AG09309 (cell line): ENCODE measurements at regions not wholly inside any gene's neighbourhood (a gene's known extent, or its start where the extent isn't known, plus 50 kb on each side); places are given as distances from the start of the nearest gene placed in this dataset.

ENCODE experiments used
- DNase-seq: peaks from one replicate; pipeline ENCODE4 v3.0.0-alpha.2; 2010; ENCODE audit warnings: low read depth
- H3K4me3 ChIP-seq: 2 replicates; pipeline ENCODE4 v1.5.1; 2011; ENCODE audit warnings: mild to moderate bottlenecking, low read depth, low read length, moderate library complexity; ENCODE audit not compliant: control insufficient read depth
- TF ChIP-seq, protein P1 (sequence below): IDR thresholded peaks from 2 replicates; pipeline ENCODE4 v1.5.1; 2011; ENCODE audit warnings: mild to moderate bottlenecking, low read depth, low read length, inconsistent platforms; ENCODE audit not compliant: insufficient read depth, control insufficient read depth; ENCODE audit errors: missing control alignments

DNA sequence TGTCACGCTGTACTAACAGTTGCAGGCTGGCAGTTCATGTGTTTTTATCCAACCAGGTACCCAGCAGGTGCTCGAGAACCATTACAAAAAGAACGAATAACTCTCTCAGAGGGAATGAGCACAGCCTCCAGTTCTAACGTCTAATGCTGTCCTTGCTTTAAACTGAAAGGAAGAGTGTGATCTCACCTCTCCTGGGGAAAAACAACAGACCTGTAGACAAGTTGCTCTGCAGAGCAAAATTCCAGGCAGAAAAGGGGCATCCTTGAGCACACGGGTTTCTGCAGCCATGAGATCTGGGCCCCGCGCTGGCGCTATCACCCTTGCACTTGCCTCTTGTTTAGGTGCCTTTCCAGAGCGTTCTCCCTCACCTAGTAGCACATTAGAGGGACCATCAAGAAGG, 92.5 kb upstream of the DNAH5 start:
- DNase-seq = no peak
- no peak overlapping the region for H3K4me3 ChIP-seq
- TF ChIP-seq, protein P1, sequence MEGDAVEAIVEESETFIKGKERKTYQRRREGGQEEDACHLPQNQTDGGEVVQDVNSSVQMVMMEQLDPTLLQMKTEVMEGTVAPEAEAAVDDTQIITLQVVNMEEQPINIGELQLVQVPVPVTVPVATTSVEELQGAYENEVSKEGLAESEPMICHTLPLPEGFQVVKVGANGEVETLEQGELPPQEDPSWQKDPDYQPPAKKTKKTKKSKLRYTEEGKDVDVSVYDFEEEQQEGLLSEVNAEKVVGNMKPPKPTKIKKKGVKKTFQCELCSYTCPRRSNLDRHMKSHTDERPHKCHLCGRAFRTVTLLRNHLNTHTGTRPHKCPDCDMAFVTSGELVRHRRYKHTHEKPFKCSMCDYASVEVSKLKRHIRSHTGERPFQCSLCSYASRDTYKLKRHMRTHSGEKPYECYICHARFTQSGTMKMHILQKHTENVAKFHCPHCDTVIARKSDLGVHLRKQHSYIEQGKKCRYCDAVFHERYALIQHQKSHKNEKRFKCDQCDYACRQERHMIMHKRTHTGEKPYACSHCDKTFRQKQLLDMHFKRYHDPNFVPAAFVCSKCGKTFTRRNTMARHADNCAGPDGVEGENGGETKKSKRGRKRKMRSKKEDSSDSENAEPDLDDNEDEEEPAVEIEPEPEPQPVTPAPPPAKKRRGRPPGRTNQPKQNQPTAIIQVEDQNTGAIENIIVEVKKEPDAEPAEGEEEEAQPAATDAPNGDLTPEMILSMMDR = no peak

DNA sequence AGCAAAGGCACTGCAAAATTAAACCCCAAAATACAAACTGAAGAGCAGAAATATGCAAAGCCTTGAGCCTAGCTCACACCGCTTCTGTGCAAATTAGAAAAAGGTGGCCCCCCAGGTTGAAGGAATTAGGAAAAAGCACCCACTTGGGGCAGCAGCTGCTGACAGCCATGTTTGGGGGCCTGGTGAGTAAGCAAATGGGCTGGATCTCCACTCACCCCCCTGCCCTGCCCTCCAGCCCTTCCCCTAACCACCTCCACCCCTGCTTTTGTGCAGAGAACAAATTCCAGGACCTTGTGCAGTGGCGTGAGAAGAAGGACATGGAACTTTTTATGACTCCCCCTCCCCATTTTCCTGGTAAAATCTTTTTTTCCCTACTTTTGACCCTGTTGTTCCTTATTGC, 92.0 kb upstream of the DNAH5 start:
- TF ChIP-seq, protein P1 = no peak
- no peak for DNase-seq
- no peak overlapping the region for H3K4me3 ChIP-seq

DNA sequence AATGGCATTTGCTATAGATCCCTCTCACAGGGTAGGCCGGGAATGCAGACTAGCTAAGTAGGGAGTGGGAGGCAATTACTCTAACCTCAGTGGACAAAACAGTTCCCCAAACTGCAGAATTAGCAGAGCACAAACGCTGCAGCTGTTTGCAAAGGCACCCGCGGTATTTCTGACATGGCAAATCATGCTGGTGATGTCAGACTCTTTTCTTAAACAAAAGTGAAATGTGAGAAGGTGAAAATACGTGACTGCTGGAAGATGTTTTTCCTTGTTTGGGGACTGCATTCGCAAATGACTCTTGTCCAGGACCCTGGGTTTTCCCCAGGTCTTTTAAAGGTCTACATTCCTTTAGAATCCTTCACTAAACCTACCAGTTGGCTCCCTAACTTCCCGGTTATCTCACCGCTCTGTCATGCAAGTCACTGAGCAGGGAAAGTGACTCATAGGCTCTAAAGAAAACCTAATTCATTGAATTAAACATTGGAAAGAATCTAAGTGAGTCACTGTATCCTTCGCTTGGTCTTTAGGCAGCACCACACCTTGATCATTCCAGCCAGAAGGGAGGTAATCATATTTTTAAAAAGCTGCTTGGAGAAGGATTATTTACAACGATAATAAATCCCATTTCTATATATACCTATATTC, 91.5 kb upstream of the DNAH5 start:
- TF ChIP-seq, protein P1 = no peak
- DNase-seq = peak; percentile 92

DNA sequence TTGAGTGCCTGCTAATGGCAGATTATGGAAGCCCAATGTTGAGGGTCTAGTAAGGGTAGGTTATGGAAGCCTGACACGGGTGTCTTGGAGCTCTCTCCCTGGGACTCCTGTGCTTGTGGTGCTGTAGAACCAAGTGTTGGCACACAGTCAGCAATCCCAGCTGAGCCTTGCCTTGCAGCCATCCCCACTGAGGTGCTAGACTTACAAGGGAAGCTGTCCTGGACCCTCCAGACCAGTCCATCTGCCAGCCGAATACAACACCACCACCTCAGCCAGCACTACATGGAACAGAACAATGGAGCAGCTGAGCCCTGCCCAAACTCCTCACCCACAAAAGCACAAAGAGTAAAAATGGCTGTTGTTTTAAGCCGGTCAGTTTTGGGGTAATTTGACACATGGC, 90.5 kb upstream of the DNAH5 start:
- H3K4me3 ChIP-seq = no peak overlapping the region
- DNase-seq = no peak
- TF ChIP-seq, protein P1 = no peak

More for the DNA sequence above, 91.5 kb upstream of the DNAH5 start:
- H3K4me3 ChIP-seq = peak overlapping the region; percentile 8; the same call in 1 of the 2 replicates

DNA sequence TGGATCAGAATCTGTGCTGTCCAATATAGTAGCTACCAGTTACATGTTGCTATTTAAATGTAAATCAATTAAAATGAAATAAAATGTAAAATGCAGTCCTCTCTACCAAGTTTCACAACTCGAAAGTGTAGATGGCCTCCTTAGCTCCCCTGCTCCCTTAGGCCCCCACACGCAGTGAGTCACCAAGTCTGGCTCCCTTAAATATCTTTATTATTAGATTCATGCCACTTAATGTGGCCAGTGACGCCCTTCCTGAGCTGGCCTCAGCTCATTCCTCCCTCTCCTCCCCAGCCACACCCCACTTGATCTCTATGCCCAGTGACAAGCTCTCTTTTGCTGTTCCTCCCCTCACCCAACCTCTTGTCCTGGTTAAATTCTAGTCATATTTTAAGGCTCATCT, 88.4 kb upstream of the DNAH5 start:
- TF ChIP-seq, protein P1 = no peak
- no peak overlapping the region for H3K4me3 ChIP-seq
- DNase-seq = no peak

DNA sequence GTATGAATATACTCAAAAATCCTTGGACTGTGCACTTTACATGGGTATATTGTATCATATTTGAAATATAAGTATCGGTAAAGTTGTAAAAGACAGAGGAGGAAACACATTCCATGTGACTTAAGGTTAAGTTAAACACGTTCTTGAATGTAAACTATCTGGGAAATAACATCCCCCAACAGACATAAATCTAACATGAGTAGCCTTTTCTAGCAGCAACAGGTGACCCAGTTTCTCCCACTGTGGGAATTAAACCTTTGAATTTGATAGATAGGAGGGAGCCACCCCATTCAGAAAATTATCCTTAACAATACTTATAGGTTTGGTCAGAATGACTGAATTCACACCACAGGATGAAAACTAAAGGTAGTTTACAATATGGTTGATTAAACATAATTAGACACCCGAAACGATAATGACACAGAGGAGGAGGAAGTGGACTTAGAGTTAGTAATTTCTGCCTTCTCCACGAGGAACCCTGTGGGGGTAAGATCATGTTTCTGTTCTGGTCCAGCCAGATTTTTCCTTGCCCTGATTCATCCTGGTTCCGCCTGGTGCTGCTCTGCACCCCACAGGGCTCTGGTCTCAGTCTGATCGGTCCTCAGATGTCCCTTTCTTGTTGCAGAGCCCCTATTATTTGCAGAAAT, 84.6 kb upstream of the DNAH5 start:
- TF ChIP-seq, protein P1 = no peak
- DNase-seq = no peak
- H3K4me3 ChIP-seq = no peak overlapping the region
